HepG2 (cell line): ENCODE measurements at regions not wholly inside any gene's neighbourhood (a gene's known extent, or its start where the extent isn't known, plus 50 kb on each side); places are given as distances from the start of the nearest gene placed in this dataset.

Experiments used
- ATAC-seq: fragments of 200-7000 bp; cut with Tn5 transposase; 3 replicates; pipeline ENCODE4 v1.9.1; 2020; ENCODE audit warnings: mild to moderate bottlenecking, moderate library complexity
- BruUV-seq: library from RNA; stranded (reverse); fragments of 400-500 nt; replicated peaks from 2 replicates; lab custom pipeline; 2021; lab: Mats Ljungman, UMichigan
- CTCF ChIA-PET: fragments of 300-600 bp; formaldehyde crosslinking; extraction: SDS; loops from one replicate; lab custom pipeline; 2021; ENCODE audit warnings: low total read pairs, inconsistent platforms, low intra/inter-chr PET ratio; lab: Yijun Ruan, JAX
- POLR2A ChIA-PET: fragments of 350-600 bp; sonication (Branson Sonifier 250); formaldehyde crosslinking; loops from one replicate; lab custom pipeline; 2020; ENCODE audit warnings: antibody characterized with exemption, inconsistent platforms; lab: Yijun Ruan, JAX
- DNase-seq: peaks from one replicate; pipeline ENCODE4 v3.0.0-alpha.2; 2015; ENCODE audit warnings: low spot score
- FAIRE-seq: peaks from 3 replicates; lab custom pipeline; 2011; peaks lifted over from hg19 to GRCh38; lab: Jason Lieb, UNC
- H2AFZ ChIP-seq: one replicate; pipeline ENCODE4 v1.6.1; 2011; ENCODE audit warnings: low read length, inconsistent platforms
- H3K27ac ChIP-seq: fragments of 300-600 bp; 3 replicates; pipeline ENCODE4 v1.8.0; 2011; ENCODE audit warnings: mixed run types, mild to moderate bottlenecking, mixed read lengths, low read length, inconsistent platforms; ENCODE audit not compliant: insufficient read depth; ENCODE audit errors: extremely low read length
- H3K27me3 ChIP-seq, 2 experiments: fragments of 200-600 bp in 1 of 2; 2 replicates in 1 of 2; 3 replicates in 1 of 2; pipeline versions ENCODE4 v1.6.0 to v1.8.0; 2011; ENCODE audit warnings: low read length in 2 of 2, mild to moderate bottlenecking in 2 of 2, moderate library complexity in 2 of 2, inconsistent platforms in 1 of 2; ENCODE audit not compliant: insufficient read depth in 2 of 2, control insufficient read depth in 1 of 2
- H3K36me3 ChIP-seq, 2 experiments: fragments of 200-600 bp in 1 of 2; replicated peaks in 1 of 2; 2 replicates in 1 of 2; 3 replicates in 1 of 2; pipeline versions ENCODE4 v1.5.1 to v1.8.0; 2011; ENCODE audit warnings: low read length in 2 of 2, inconsistent platforms in 1 of 2; ENCODE audit not compliant: insufficient read depth in 2 of 2, control insufficient read depth in 1 of 2
- H3K4me1 ChIP-seq: 2 replicates; pipeline ENCODE4 v1.5.1; 2012; ENCODE audit warnings: low read length, inconsistent platforms; ENCODE audit not compliant: insufficient read depth
- H3K4me2 ChIP-seq: 2 replicates; pipeline ENCODE4 v1.6.0; 2011; ENCODE audit warnings: low read depth, low read length, inconsistent platforms
- H3K4me3 ChIP-seq, 3 experiments: fragments of 200-600 bp in 1 of 3; sonication (generic), shearing (Covaris generic) in 1 of 3; replicated peaks in 1 of 3; 2 replicates each; pipeline ENCODE4 v1.5.1; 2011 to 2016; ENCODE audit warnings: low read length in 3 of 3, inconsistent platforms in 2 of 3, low read depth in 2 of 3, mild to moderate bottlenecking in 2 of 3, control low read depth in 1 of 3, mixed read lengths in 1 of 3; ENCODE audit not compliant: insufficient read depth in 1 of 3
- H3K79me2 ChIP-seq: one replicate; pipeline ENCODE4 v1.6.1; 2011; ENCODE audit warnings: low read length, inconsistent platforms; ENCODE audit not compliant: insufficient read depth
- H3K9ac ChIP-seq: 2 replicates; pipeline ENCODE4 v1.6.0; 2011; ENCODE audit warnings: mild to moderate bottlenecking, low read depth, low read length, inconsistent platforms; ENCODE audit not compliant: insufficient read depth
- H3K9me3 ChIP-seq: 2 replicates; pipeline ENCODE4 v1.5.1; 2012; ENCODE audit warnings: mild to moderate bottlenecking, low read length
- H4K20me1 ChIP-seq: 2 replicates; pipeline ENCODE4 v1.6.0; 2011; ENCODE audit warnings: inconsistent platforms, mild to moderate bottlenecking, low read length, moderate library complexity; ENCODE audit not compliant: insufficient read depth
- BHLHE40 ChIP-seq: IDR thresholded peaks from 2 replicates; pipeline ENCODE4 v1.6.1; 2011; ENCODE audit warnings: low read length, improper control_type of control experiment
- HNRNPL ChIP-seq: fragments of 200-400 bp; formaldehyde crosslinking; IDR thresholded peaks from 2 replicates; pipeline ENCODE4 v1.6.1; 2017; ENCODE audit warnings: mild to moderate bottlenecking, low read depth, low read length
- HNRNPLL ChIP-seq: fragments of 200-400 bp; formaldehyde crosslinking; IDR thresholded peaks from 2 replicates; pipeline ENCODE4 v1.6.1; 2017; ENCODE audit warnings: mild to moderate bottlenecking, low read depth, low read length; ENCODE audit not compliant: poor library complexity, severe bottlenecking
- WGBS: methylation state at CpG from one replicate; pipeline ENCODE4 v1.1.6; 2017; ENCODE audit warnings: low lambda C conversion rate; 5-methylcytosine and 5-hydroxymethylcytosine counted together
- in situ Hi-C: cut with HindIII; loops from 2 replicates; pipeline ENCODE4 v1.10.0; 2017; ENCODE audit warnings: low pct_unique_long_range_greater_than_20kb; ENCODE audit not compliant: extremely low pct_ligation_motif_present
- intact Hi-C: fragments of 100-400 bp; cut with micrococcal nuclease; formaldehyde crosslinking; loops from one replicate; pipeline ENCODE4 v1.10.0; 2022; ENCODE audit not compliant: unreplicated experiment
- TF ChIP-seq, protein P1 (sequence below): sonication (generic); formaldehyde crosslinking; IDR thresholded peaks from 2 replicates; pipeline ENCODE4 v1.5.1; 2020; ENCODE audit warnings: mild to moderate bottlenecking, missing genetic modification reagents, borderline replicate concordance

DNA sequence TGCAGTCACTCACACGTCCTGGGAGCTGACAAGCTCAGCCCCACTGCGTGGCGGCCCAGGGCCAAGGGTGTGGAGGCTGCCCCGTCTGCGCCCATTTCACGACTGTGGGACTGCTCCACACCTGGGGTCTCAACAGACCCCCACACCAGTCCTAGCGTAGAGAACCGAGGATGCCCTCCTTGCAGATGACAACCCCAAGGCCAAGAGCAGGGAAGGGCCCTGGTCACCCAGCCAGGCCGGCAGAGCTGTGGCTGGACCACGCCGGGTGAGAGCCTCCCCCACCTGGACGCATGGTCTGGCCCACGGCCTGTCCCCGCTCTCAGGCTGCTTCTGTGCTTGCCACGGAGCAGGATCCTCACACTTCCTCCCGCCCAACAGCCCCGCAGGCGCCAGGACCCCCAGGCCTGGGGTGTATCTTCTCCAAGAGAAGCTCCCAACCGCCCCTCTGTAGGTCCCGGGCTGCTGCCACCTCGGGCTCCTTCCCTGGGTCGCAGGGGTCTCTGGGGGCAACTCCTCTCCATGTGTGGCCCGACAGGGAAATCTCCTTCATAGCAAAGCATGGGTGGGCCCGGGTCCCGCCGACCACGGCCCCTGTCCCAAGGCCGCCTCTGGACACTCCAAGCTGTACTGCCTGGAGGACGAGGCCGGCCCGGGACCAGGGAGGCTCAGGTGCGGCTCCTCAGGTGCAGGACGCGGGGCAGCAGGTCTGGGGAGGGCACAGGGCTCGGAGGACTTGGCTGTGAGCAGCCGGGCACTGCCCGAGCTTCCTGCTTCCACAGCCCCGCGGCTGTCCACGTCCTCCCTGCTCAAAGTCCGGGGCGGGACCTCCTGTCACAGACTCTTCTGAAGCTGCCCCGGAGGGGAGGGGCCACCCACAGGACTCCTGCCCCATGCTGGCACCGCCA is 88.8 kb downstream of the FOXL3 start:
- BruUV-seq: no TSS peak
- H3K9ac ChIP-seq: no peak overlapping the region
- TF ChIP-seq HNRNPLL: peak; percentile 24
- TF ChIP-seq, protein P1, sequence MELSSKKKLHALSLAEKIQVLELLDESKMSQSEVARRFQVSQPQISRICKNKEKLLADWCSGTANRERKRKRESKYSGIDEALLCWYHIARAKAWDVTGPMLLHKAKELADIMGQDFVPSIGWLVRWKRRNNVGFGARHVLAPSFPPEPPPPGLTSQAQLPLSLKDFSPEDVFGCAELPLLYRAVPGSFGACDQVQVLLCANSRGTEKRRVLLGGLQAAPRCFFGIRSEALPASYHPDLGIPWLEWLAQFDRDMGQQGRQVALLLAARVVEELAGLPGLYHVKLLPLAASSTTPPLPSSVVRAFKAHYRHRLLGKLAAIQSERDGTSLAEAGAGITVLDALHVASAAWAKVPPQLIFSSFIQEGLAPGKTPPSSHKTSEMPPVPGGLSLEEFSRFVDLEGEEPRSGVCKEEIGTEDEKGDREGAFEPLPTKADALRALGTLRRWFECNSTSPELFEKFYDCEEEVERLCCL (CRISPR knock-in tag): no peak
- no peak for TF ChIP-seq BHLHE40
- TF ChIP-seq HNRNPL: peak; percentile 80; the same call in 1 of the 2 replicates
- TF ChIP-seq, all 625 proteins: peak for 2
- ATAC-seq (peak; percentile 38), FAIRE-seq (no peak), DNase-seq (no peak)
- H3K4me1 ChIP-seq: peaks cover 37% of the 10 kb centered on the region
- POLR2A ChIA-PET: no interaction called here
- peaks cover 2 to 26% of the 10 kb centered on the region in 2 experiments; a peak in 3 of 5 replicates for H3K27me3 ChIP-seq
- peaks cover 2% of the 10 kb centered on the region; the same call in 1 of the 2 replicates for H3K9me3 ChIP-seq
- H4K20me1 ChIP-seq: no peaks in the 10 kb centered on the region
- WGBS: 82% methylated on average over 18 of the region's 44 CpGs
- H3K4me2 ChIP-seq: 0 out of 2 replicates have a peak overlapping the region, but pooled peaks have one; percentile 13
- CTCF ChIA-PET: no interaction called here
- no peak overlapping the region for H2AFZ ChIP-seq
- H3K79me2 ChIP-seq: no peaks in the 10 kb centered on the region
- no peak overlapping the region for H3K27ac ChIP-seq
- H3K4me3 ChIP-seq: no peak overlapping the region; a peak in 1 of 6 replicates
- no peaks in the 10 kb centered on the region for H3K36me3 ChIP-seq
- intact Hi-C loops: loop anchor here (10.0 kb wide), 1 partner anchor 46 kb away; no protein-coding TSS in a partner anchor
- in situ Hi-C loops: no loop called here
